SK-N-SH treated with all-trans-retinoic acid at 6 μM for 48 hours (cell line): ENCODE measurements at regions not wholly inside any gene's neighbourhood (a gene's known extent, or its start where the extent isn't known, plus 50 kb on each side); places are given as distances from the start of the nearest gene placed in this dataset.

Experiments used
- ARNTL ChIP-seq: fragments of 450-650 bp; formaldehyde crosslinking; IDR thresholded peaks from 2 replicates; pipeline ENCODE4 v1.5.0; 2020; ENCODE audit warnings: low read depth, mild to moderate bottlenecking, moderate library complexity, borderline replicate concordance
- BACH2 ChIP-seq: fragments of 250-450 bp; sonication (Bioruptor Pico); IDR thresholded peaks from 2 replicates; pipeline ENCODE4 v1.9.0; 2021; ENCODE audit warnings: mild to moderate bottlenecking, borderline replicate concordance
- CREB5 ChIP-seq: fragments of 250-450 bp; sonication (Bioruptor Pico); IDR thresholded peaks from 2 replicates; pipeline ENCODE4 v1.5.1; 2020; ENCODE audit warnings: low read depth, mild to moderate bottlenecking, moderate library complexity
- CSRNP3 ChIP-seq: fragments of 250-450 bp; sonication (Bioruptor Pico); IDR thresholded peaks from 2 replicates; pipeline ENCODE4 v1.5.1; 2021; ENCODE audit warnings: mild to moderate bottlenecking, moderate library complexity
- ISL1 ChIP-seq: fragments of 250-450 bp; sonication (Bioruptor Pico); IDR thresholded peaks from 2 replicates; pipeline ENCODE4 v2.1.2; 2022; ENCODE audit warnings: mild to moderate bottlenecking, moderate library complexity
- PATZ1 ChIP-seq: fragments of 250-450 bp; sonication (Bioruptor Pico); IDR thresholded peaks from 2 replicates; pipeline ENCODE4 v1.8.0; 2020; ENCODE audit warnings: mild to moderate bottlenecking, moderate library complexity, borderline replicate concordance
- POU6F1 ChIP-seq: fragments of 250-450 bp; sonication (Bioruptor Pico); IDR thresholded peaks from 2 replicates; pipeline ENCODE4 v1.8.0; 2021; ENCODE audit warnings: low read depth, mild to moderate bottlenecking, moderate library complexity, borderline replicate concordance
- PPARA ChIP-seq: fragments of 250-450 bp; sonication (Bioruptor Pico); IDR thresholded peaks from 2 replicates; pipeline ENCODE4 v1.5.0; 2020; ENCODE audit warnings: mild to moderate bottlenecking, borderline replicate concordance
- RARB ChIP-seq: fragments of 250-450 bp; sonication (Bioruptor Pico); IDR thresholded peaks from 2 replicates; pipeline ENCODE4 v1.8.0; 2021; ENCODE audit warnings: mild to moderate bottlenecking, moderate library complexity
- SNAI2 ChIP-seq: fragments of 250-450 bp; sonication (Bioruptor Pico); IDR thresholded peaks from 2 replicates; pipeline ENCODE4 v1.5.0; 2020; ENCODE audit warnings: mild to moderate bottlenecking, moderate library complexity
- TSHZ2 ChIP-seq: fragments of 250-450 bp; sonication (Bioruptor Pico); IDR thresholded peaks from 2 replicates; pipeline ENCODE4 v1.5.0; 2020; ENCODE audit warnings: mild to moderate bottlenecking, moderate library complexity
- ZFP30 ChIP-seq: fragments of 450-650 bp; formaldehyde crosslinking; IDR thresholded peaks from 2 replicates; pipeline ENCODE4 v1.5.0; 2022; ENCODE audit warnings: mild to moderate bottlenecking, moderate library complexity

- TF ChIP-seq ISL1 (no peak), PPARA (CRISPR knock-in tag) (no peak), SNAI2 (no peak), PATZ1 (CRISPR knock-in tag) (no peak), RARB (CRISPR knock-in tag) (no peak), BACH2 (CRISPR knock-in tag) (no peak), TSHZ2 (no peak), ZFP30 (CRISPR knock-in tag) (no peak), CREB5 (no peak), ARNTL (no peak), CSRNP3 (no peak), POU6F1 (CRISPR knock-in tag) (no peak)
These were observed 208.5 kb downstream of the PTEN start for GRCh38 chr10:88071879-88072278.
